Hippocampal formation (tissue), 2 donors: ENCODE measurements at regions not wholly inside any gene's neighbourhood (a gene's known extent, or its start where the extent isn't known, plus 50 kb on each side); places are given as distances from the start of the nearest gene placed in this dataset.

ENCODE experiments used
- DNase-seq, 2 donors: peaks; one replicate each; lab custom pipeline; 2025; lab: John Stamatoyannopoulos, UW

DNA sequence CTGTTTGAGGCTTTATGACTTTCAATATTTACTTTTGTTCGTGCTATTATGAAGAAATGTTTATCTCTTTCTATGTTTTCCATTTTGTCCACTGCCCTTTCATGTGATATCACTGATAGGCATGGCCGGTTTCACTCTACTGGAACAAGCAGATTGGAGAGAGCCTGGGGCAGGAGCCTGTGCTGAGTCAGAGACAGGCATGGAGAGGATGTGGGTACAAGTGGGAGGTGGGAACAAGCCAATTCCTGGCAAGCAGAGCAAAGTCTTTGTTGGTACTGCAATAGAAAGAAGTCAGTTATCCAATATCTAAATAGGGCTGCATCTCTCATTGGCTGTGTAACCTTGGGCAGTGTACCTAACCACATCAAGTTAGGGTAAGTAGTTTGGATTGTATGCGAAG lies 545.6 kb upstream of the MAP3K7 start:
- DNase-seq = no peak

DNA sequence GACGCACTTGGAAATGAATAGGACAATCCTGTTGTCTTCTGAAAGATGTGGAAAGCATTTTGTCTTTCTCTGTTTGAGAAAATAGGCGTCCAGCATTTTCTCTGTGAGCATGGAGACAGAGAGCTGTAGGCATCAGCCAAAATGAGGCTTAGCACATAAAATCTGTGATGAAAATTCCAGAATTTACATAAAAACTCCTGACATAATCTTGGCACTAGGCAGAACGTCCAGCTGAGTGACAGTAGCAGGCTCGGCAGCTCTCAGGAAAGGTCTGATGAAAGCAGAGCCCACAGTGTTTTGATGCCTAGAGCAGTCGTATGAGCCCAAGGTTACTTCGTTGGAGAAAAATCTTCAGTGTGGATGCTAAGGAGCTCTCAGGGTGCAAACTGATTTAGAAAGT lies 543.3 kb upstream of the MAP3K7 start:
- no peak for DNase-seq

DNA sequence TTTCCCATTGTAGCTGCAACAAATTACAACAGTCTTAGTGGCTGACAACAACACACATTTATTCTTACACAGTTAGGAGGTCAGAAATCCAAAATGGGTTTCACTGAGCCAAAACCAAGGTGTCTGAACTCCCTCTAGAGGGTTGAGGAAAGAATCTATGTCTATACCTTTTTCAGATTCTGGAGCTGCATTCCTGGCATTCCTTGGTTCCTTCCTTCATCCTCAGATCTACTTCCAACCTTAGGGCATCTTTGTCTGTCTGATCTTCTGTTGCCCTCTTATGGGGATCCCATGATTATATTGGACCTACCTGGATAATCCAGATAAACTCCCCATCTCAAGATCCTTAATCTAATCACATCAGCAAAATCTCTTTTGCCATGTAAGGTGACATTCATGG lies 540.9 kb upstream of the MAP3K7 start:
- DNase-seq = no peak

DNA sequence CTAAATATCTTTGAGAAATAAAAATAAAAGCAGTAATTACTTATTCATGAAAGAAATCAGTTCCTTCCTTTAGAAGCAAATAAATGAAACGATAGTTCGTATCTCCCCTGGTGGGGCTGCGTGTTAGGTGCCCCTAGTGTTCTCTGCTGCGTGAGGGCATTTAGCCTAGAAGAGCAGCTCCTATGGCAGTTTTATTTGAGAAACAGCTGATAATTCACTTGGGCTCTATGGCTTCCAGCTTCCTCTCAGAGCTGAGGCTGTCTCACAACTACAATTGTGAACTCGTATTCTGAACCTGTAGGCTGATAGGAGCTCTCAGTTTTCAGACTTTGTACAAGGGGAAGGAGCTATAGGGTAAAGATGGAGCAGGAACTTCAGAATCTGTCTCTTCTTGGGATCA lies 540.0 kb upstream of the MAP3K7 start:
- no peak for DNase-seq

DNA sequence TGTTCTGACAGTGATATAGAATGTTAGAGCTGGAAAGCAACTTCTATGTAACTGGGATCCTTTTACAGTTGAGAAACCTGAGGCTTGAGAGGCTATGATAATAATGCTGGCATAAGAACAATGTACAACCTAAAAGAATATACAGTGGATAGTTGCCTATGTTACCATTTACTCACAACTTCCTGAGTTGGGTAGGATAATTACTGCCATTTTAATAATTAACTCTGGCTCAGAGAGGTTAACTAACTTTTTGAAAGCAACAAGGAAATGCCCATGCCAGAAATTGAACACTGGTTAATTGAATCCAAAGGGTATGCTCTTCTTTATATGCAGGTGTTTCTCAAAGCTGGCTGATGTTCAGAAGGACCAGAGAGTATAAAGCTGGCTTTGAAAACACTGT lies 530.7 kb upstream of the MAP3K7 start:
- DNase-seq = no peak

DNA sequence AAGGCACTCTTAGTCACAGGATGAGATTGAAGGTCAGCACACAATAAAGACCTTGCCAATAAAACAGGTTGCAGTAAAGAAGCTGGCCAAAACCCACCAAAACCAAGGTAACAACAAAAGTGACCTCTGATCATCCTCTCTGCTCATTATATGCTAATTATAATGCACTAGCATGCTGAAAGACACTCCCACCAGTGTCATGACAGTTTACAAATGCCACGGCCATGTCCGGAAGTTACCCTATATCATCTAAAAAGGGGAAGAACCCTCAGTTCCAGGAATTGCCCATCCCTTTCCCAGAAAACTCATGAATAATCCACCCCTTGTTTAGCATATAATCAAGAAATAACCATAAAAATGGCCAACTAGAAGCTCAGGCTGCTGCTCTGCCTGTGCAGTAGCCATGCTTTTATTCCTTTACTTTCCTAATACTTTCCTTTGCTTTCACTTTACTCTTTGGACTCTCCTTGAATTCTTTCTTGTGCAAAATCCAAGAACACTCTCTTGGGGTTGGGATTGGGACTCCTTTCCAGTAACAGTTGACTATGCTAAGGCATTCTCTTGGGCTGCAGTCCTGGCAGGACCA lies 527.3 kb upstream of the MAP3K7 start:
- no peak for DNase-seq

DNA sequence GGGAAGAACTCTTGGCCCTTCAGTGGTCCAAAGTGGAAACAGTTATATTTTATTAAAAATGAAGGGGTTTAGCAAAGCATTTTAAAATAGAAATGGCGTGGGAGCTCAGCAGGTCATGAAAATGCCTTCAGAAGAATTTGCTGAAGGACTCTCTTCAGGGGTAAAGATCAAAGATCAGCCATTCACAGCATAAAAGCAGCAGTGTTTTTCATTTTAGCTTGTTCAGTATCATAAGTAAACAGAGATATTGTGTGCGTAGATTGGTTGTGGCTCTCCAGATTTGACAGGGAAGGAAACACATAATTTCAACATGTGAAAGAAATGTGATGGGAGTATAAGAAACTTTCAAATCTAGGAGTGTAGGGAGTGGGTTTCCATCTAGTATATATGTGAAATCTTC lies 519.2 kb upstream of the MAP3K7 start:
- no peak for DNase-seq

DNA sequence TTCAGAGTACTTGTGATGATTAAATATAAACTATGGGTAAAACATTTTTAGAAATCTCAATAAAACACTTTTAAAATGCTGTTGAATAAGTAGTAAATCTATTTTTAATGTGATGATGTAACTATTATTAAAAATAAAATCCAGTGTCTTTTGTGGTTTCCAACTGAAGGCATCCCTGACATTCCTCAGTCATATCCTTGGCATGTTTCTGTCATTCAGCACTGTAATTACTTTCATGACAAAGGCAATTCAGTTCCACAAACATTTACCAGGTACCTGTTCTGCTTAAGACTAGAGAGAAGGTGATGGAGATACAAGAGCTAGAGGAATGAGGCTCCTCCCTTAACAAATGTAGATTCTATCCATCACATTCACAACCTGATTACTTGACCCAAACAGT lies 518.7 kb upstream of the MAP3K7 start:
- no peak for DNase-seq

DNA sequence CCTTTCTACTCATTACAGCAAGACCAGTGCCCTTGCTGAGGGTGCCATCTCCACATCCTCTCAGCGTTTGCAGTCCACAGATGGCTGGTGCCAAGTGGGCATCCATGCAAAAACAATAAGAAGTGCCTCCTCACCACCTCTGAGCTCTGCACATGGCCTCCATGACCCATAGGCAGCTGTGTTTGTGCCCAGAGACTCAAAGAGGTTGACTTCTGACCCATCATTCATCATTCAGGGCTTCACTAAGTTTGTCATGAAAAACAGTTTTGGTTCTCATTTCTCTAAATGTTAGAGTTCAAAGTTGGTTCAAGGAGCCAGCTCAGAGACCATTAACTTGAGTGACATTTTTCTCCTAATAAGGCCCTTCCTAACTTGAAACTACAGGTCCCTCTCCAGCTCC lies 512.6 kb upstream of the MAP3K7 start:
- no peak for DNase-seq

DNA sequence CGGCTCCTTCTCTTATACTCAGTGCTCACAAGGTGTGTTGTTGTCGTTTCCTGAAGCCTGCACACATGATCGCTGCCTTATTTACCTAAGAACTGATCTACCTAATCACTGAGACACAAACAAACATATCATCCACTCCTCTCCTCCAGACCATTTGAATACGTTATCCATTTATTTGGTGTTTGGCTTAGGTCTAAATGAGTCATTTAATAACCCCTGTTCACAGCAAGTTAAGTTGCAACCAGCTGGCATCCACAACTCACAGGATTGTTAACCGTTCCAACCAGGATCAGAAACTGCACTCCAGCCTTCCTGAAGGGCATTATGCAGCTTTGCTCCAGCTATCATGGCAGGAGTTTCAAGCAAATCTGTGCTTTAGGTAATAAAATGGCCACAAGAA lies 511.1 kb upstream of the MAP3K7 start:
- no peak for DNase-seq

DNA sequence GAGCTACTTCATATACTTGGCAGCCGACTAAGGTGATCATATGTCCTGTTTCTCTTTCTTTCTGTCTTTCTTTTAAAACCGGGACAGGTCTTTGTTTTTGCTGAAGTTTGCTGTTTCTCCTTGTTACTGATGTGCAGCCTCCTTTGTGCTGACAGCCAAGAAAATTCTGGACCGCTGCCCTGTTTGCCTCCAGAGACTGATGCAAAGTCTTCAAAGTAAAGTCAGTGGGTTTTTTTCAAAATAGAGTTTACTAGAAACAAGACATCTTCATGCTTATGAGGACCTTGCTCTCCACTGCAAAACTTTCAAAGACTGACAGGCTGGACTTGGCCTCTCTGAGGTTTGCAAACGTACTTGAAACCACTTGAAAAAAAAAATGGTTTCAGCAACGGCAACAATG lies 510.5 kb upstream of the MAP3K7 start:
- DNase-seq = peak; percentile 12 to 29

DNA sequence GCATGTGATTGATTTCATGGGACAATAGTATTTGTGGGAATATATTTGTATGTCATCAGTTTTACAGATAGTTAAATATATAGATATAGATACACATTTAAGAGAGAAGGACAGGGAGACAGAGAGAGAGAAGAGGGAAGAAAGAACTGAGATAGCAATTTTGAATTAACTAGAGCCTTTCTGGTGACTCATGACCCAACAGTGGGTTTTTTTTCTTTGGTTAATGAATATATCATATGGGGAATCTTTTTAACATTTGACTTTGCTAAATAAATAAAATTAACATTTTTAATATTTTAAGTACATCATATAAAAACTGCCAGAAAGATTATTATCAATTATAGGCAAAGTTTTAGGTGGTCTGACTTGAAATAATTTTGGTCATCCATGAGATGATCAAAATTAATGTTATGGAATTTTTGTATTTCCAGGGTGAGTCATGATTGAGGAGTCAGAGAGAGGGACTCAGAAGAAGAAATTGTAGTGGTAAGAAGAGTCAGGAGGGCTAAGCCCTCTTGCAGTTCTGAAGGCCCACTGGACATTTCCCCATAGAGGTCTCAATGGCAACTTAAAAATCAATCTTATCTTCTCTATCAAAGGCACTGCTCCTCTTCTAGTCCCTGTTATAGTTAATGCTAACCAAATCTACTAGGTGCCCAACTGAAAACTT lies 508.1 kb upstream of the MAP3K7 start:
- DNase-seq = no peak

DNA sequence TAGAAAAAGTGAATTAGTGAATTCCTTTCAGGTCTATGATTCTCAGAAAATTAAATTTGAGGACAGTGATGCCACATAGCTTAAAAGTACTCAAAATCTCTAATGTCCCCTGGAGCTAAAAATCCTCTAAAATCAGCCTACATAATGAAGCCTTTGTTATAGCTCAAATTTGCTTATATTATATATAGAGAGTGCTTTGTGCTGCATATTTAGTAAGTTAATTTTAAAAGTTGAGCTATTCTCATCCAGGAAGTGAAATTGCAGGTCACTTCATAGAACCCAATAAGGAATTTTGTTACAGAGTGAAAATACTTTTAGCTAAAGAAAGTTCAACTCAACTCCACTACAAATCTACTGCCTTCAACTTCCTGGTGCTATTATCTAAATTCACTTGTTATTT lies 507.5 kb upstream of the MAP3K7 start:
- DNase-seq = no peak

DNA sequence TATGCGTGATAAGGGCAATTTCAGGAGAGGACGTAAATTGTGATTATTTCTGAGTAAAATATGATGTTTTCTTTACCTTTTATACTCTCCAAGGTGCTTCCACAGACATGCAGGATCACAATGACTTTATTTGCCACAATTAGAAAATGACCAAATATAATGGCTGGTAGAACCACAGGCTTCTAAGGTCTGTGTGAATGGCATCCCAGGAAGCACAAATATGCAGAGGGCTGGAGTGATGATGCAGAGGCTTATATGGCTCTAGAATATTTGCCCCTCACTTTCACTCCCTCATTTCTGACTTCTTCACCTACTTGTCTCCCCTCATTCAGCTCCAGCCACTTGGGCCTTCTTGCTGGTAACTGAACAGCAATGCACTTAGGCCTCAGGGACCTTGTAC lies 502.1 kb upstream of the MAP3K7 start:
- no peak for DNase-seq

DNA sequence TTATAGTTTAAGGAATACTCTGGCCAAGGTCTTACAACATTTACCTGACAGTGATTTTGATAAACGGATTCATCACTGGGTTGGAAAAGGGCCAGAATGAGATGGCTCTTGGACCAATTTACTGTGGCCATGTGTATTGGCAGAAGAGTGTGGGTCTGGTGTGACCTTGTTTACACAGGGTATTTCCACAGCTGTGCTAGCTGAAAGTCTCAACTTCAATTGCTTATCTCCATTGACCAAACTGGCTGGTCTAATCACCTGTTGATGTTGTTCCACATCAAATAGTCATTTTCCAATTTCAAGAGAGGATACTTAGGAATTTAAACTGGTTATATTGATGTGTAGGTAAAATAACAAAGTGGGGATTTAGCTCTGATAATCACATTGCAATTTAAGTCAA lies 501.6 kb upstream of the MAP3K7 start:
- DNase-seq = no peak

DNA sequence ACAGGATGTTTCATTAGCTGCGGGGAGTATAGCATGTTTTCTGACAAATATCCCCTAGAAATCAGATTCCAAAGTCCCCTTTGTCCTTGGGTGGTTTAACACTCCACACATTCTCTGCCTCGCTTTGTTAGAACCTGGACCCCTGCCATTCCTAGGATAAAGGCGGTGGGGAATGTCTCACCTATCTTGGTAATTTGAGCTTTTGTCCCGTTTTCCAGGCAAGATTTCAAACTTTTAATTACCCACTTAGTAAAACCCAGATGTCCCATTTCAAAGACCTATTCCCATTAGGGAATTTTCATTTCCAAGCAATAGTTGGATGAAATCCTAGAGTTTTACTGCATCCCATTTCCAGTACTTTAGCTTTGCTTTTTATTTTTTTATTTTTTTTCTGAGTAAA lies 501.0 kb upstream of the MAP3K7 start:
- peak in 1 of 2 donors; percentile 12 for DNase-seq

DNA sequence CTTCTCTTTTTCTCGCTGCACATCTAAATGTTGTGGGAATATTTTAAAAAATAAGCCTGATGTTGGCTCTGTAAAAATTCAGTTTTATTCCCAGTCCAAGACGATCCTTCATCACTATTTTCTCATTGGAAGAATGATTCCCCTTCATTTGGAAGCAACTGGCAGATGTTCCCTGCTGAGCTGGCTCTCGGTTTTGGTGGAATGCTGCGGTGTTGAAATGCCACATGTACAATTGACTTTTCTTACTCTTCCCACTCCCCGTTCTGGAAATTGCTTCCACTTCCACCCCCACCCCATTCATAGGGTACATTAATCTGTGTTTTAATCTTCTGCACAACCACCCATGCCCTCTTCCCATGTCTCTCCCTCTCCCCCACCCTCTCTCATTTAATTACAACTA lies 496.3 kb upstream of the MAP3K7 start:
- DNase-seq = no peak

DNA sequence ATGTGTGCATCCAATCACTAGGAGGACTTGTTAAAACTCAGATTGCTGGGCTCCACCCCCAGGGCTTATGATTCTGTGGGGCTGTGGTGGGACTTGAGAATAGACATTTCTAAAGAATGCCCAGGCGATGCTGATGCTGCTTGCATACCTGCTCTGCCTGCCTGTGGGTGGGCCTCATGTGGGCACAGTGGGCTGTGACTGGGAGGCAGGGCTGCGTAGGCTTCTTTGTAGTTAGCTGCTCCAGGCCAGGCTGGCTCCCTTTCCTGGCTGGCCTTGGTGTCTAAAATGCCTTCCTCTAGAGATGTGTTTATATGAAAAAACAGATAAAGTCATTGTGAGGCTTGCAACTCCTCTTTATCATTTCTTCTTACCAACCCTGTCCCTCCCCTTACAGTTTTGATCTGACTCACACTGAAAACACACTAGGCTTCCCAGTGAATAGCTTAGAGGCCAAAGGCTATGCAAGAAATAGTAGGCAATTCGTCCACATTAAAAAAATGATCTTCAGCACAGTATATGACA lies 495.5 kb upstream of the MAP3K7 start:
- no peak for DNase-seq

DNA sequence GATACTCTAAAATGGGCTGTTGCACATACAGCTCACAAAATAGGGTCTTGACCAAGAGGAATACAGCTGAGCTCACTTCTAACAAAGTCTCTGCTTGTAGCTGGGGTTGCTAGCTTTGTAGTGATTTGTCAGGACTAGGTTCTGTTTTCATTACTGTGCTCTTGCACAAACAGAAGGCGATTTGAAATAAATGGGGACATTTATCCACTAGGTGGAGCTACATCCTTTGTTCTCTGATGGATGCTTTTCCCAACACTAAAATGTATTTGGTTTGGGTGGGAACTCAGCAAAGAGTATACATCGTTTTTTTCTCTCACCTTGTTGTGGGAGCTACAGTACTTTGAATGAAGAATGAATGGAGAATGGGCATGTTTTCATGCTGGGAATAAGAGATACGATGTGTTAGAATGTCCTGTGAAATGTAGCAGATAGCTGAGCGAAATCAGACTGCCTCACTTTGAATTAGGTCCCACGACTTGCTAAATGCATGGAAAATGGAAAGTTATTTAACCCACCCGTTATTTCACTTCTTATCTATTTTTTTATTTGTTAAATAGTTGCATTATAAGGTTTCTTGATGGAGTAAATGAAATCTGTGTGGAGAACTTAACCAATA lies 494.7 kb upstream of the MAP3K7 start:
- peak in 1 of 2 donors; percentile 82 for DNase-seq

DNA sequence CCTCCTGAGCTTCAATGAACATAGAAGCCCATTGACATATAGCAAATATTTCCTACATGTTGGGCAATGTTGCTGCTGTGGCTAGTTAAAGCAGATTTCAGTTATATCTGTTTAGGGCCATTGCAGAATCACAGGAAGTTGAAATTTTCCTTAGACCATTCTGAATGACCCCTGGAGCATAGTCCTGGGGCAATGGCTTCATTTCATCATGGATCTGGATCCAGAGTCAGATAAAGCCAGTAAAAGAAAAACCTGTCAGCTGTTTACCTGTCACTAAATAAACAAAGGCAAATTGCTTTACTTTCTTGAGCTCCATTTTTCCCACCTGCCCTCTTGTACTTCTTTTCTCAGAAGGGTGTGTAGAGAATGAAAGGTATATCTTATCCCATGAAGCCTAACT lies 494.0 kb upstream of the MAP3K7 start:
- no peak for DNase-seq

DNA sequence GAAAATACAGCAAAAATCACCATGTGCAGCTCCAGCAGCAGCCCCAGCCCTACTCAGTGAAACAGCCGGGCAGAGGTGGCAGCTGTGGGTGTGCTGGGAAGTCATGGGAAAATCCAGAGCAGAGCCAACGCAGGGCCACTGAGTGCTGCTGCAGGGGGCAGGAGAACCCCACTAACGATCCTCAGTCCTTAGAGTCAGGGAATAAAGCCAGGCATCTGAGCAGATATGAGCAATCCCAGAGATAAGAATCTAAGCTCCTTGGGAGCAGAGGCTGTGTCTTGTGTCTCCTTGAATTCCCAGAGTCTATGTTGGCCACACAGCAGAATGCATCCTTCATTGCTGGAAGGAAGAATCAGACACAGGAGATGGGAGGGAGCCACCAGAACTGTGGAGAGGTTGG lies 493.1 kb upstream of the MAP3K7 start:
- DNase-seq = no peak

DNA sequence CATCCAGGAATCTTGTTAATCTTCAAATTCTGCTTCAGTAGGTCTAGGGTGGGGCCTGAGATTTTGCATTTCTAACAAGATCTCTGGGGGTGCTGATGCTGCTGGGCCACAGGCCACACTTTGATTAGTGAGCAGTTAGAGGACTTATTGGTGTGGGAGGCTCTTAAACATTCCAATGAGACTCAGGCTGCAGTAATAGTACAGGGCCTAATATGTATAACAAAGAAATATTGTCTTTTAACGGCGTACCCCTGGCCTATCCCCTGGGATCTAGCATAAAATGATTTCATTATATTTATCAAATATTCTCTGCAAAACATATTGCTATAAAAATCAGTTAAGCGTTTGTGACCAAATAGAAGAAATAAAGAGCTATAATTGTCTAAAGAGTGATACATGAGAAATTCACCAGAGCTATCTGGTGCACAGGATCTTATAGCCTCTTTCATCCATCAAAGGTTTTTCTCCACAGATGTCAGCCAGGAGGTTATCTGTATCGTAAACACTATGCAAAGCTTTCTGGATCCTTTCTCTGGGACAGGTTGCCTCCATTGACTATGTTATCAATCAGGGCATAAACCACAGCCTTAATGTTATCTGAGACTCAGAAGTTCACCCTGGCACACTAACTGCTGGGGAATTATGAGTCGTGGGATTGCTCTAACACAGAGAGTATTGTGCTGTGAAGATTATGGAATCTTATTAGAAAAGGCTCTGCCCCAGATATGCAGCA lies 488.5 kb upstream of the MAP3K7 start:
- DNase-seq = no peak

DNA sequence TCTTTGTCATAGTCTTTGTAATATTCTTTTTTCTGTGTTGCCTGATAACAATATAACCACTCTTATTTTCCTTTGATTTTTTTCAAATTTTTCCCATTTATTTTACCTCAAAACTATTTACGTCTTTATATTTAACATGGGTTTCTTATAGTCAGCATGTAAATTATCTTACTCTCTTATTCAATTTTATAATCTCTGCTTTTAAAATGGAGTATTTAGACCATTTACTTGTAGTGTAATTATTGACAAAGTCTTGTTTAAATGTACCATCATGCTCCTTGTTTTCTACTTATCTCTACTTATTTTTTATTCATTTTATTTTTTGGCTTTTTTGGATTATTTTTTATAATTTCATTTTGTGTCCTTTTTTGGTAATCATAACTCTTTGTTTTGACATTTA lies 476.5 kb upstream of the MAP3K7 start:
- DNase-seq = no peak
